ENCODE measurements at regions not wholly inside any gene's neighbourhood (a gene's known extent, or its start where the extent isn't known, plus 50 kb on each side); places are given as distances from the start of the nearest gene placed in this dataset.

DNA sequence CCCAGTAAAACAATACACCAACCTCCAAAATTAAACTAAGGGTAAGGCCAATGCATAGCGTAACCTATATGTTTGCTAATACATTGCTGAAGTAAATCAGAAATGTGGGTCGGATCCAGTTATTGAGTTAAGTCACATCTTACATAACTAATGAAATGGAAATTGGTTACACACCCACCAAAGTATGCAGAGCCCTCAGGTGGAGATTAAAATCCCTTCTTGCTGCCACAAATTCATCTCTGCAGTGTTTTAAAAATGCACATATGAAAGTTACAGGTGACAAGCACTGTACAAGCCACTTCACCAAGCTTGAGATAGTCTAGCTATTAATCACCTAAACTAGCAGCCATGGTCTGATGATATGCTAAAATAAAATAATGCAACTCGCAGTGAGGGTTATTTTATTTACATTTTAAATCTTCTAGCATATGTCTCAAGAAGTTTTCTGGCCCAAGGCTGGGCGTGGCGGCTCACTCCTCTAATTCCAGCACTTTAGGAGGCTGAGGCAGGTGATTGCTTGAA lies 130.6 kb downstream of the AQP9 start:
- no peak for TF ChIP-seq CTCF (IDR thresholded peaks at IDR 0.05)
- H3K4me1 ChIP-seq = peaks cover 5% of the 10 kb centered on the region

DNA sequence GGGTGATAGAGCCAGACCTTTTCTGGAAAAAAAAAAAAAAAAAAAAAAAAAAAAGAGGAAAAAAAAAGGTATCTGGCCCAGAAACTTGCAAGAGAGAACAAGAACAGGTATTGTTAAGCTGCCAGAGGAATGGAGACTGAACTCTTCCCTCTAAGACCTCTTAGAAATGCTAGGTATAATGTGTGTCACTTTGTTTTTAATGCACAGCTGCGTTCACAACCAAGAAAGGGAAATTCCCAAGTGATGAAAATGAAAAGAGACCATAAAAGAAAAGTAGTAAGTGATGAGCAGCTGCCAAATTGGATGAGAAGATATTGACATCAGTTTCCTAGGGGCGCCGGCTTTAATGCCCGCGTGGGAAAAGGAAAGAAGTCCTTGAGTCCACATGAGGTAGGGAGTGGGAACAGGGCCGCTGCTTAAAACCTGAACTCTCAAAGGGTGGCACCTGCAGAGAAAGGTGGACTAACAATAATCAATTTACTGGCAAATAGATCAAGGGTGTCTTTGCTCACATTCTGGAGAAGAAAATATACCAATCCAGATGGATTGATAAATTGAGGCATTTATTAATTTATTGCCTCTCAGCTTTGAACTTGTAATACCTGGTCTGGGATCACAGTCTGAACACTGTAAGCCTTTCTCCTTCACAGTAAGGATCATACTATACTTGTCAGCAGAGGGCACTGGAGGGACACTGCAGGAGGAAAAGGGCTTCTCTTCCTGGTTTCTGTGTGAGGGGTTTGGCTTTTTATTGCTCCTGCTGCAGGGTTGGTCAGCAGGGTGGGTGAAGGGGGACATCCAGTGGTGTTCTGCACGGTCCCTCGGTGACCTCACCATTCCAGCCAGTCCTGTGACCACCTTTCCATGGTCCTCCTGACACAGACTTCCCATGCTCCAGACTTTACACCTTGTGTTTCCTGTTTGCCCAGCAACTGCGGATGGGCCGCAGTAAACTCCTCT lies 131.6 kb downstream of the AQP9 start:
- ATAC-seq = peak; percentile 95
- Histone ChIP-seq H3K27me3 (no peaks in the 10 kb centered on the region), H3K36me3 (no peaks in the 10 kb centered on the region), H3K4me1 (peaks cover 5% of the 10 kb centered on the region), H3K27ac (no peak overlapping the region), H3K4me3 (no peak overlapping the region), H3K9me3 (no peaks in the 10 kb centered on the region)
- intact Hi-C loops (cut with DNase I) = no loop called here
- DNase-seq = no peak
- peak; percentile 61 for TF ChIP-seq CTCF (IDR thresholded peaks at IDR 0.05)

More for the DNA sequence above, 130.6 kb downstream of the AQP9 start:
- Histone ChIP-seq H3K36me3 (no peaks in the 10 kb centered on the region), H3K4me3 (no peak overlapping the region), H3K27ac (no peak overlapping the region), H3K27me3 (no peaks in the 10 kb centered on the region), H3K9me3 (no peaks in the 10 kb centered on the region)
- no peak for ATAC-seq
- intact Hi-C loops (cut with DNase I) = no loop called here
- no peak for DNase-seq

DNA sequence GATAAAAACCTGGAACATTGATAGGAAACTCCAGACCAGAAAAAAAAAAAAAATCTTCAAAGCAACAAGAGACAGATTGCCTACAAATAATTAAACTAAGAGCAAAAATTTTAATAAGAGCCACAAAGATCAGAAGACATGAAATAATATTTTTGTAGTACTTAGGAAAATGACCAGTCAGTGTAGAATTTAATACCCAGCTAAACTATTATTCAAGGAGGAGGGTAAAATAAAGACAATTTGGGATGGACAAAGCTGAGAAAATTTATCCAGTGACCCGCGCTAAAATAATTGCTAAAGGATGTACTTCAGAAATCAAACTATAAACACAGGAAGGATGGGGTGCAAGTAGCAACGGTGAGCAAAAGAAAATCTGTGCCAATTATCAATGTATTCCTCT lies 133.2 kb downstream of the AQP9 start:
- H3K4me3 ChIP-seq = no peak overlapping the region
- no peak for TF ChIP-seq CTCF (IDR thresholded peaks at IDR 0.05)
- H3K4me1 ChIP-seq = peaks cover 5% of the 10 kb centered on the region
- DNase-seq (no peak), ATAC-seq (no peak)
- H3K36me3 ChIP-seq = no peaks in the 10 kb centered on the region
- no peak overlapping the region for H3K27ac ChIP-seq
- H3K27me3 ChIP-seq = no peaks in the 10 kb centered on the region
- intact Hi-C loops (cut with DNase I) = no loop called here
- H3K9me3 ChIP-seq = no peaks in the 10 kb centered on the region

DNA sequence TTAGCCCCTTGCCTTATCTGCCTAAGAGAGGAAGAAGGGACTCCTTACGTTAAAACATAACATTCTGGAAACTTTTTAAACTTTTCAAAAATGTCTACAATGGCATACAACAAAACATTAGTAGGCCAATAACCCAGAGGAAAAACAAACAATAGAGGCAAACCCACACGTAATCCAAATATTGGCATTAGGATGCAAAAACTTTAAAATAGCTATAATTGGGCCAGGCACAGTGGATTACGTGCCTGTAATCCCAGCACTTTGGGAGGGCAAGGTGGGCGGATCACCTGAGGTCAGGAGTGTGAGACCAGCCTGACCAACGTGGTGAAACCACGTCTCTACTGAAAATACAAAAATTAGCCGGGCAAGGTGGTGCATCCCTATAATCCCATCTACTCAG lies 134.9 kb downstream of the AQP9 start:
- intact Hi-C loops (cut with DNase I) = no loop called here
- no peaks in the 10 kb centered on the region for H3K9me3 ChIP-seq
- peaks cover 5% of the 10 kb centered on the region for H3K4me1 ChIP-seq

DNA sequence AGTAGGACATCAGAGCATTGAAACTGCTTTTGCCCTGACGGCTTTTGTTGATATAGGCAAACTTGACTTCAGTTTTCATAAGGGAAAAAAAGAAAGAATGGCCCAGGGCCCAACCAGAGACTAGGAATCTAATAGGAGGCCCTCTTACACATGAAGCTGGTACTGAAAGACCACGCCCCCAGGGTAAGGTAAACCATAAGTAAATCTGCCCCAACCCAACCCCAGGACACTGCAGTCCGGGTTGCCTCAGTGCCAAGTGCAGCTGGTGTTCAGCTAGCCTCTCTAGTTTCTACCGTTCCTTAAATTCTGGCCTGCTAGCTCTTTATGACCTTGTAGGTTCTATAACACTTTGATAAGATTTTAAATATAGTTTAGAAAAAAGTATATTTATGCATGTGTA lies 136.7 kb downstream of the AQP9 start:
- Histone ChIP-seq H3K4me3 (no peak overlapping the region), H3K27me3 (no peaks in the 10 kb centered on the region), H3K9me3 (no peaks in the 10 kb centered on the region), H3K27ac (no peak overlapping the region), H3K36me3 (no peaks in the 10 kb centered on the region), H3K4me1 (peaks cover 2% of the 10 kb centered on the region)
- ATAC-seq (no peak), DNase-seq (no peak)
- intact Hi-C loops (cut with DNase I) = no loop called here
- no peak for TF ChIP-seq CTCF (IDR thresholded peaks at IDR 0.05)

More for the DNA sequence above, 134.9 kb downstream of the AQP9 start:
- DNase-seq (no peak), ATAC-seq (no peak)
- Histone ChIP-seq H3K27ac (no peak overlapping the region), H3K4me3 (no peak overlapping the region), H3K27me3 (no peaks in the 10 kb centered on the region), H3K36me3 (no peaks in the 10 kb centered on the region)
- TF ChIP-seq CTCF (IDR thresholded peaks at IDR 0.05) = no peak

Data from upper lobe of right lung (tissue), 1 donor.